ENCODE measurements at regions not wholly inside any gene's neighbourhood (a gene's known extent, or its start where the extent isn't known, plus 50 kb on each side); places are given as distances from the start of the nearest gene placed in this dataset.
A peak's percentile ranks its signal among the peaks of the same experiment; 100 is the strongest.

DNA sequence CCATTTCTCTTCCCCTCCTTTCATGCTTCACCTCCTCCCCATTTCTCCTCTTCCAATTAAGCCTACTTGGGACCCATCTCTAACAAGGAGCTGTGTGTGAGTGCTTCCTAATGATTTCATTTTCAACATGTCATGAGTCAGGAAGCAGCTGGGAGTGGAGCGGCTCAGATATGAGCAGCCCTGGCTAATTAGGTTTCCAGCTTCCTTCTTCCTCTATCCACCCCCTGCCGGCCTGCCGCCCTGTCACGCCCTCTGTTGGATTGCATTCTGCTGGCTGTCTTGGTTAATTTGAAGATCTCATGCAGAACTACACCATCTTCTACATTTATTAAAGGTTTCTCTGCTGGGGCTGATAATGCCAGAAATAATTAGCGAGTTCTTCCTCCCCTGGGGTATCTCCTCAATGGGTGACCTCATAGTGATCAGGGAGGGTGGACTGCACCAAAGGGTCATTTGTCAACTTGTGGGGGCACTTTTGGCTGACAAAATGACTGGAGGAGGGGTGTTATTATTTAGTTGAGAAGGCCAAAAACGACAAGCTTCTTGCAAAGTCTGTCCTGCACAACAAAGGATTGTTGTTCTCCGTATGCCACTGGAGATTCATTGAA is 300.9 kb upstream of the SRRM4 start:
- Histone ChIP-seq H3K4me1 (ENCODE audit: control insufficient read depth in 3 of 3, insufficient read depth in 2 of 3, low read depth in 1 of 3, low read length in 2 of 3) (peaks cover 0 to 3% (median 0%) of the 10 kb centered on the region in 3 donors), H3K27me3 (ENCODE audit: control insufficient read depth in 3 of 3, insufficient read depth in 3 of 3, low read length in 3 of 3) (no peaks in the 10 kb centered on the region), H3K27ac (ENCODE audit: low read depth in 1 of 3, low read length in 2 of 3) (no peak overlapping the region), H3K4me3 (ENCODE audit: low read depth in 1 of 3, low read length in 3 of 3) (no peak overlapping the region), H3K36me3 (ENCODE audit: control insufficient read depth in 3 of 3, insufficient read depth in 2 of 3, low read depth in 1 of 3, low read length in 3 of 3) (no peaks in the 10 kb centered on the region), H3K9me3 (ENCODE audit: control insufficient read depth in 2 of 2, insufficient read depth in 1 of 2, low read depth in 1 of 2, low read length in 1 of 2) (no peaks in the 10 kb centered on the region)
- DNase-seq: peak; percentile 48 to 66
- FAIRE-seq: no peak
- WGBS, 3 donors: 19 to 26% (median 22%) methylated on average over 7 of the region's 7 CpGs

DNA sequence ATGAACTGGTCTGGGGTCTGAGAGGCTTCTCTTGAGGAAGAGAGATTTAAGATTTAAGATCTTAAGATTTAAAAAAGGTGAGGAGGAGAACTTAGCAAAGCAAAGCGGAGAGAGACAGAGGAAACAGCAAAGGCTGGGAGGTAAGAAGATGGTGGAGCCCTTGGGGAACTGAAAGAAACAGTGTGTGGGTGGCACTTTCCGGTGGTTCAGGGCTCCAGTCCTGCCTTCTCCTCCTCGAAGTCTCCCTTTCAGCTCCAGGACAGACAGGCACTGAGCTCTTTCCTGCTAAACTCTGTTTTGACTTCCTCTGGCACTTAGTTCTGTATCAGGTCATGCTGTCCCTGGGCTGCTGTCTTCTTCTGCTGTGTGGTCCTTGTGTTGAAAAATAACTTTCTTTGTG is 298.7 kb upstream of the SRRM4 start:
- H3K27ac ChIP-seq (ENCODE audit: low read depth in 1 of 3, low read length in 2 of 3): no peak overlapping the region
- no peak for DNase-seq
- peaks cover 0 to 9% (median 0%) of the 10 kb centered on the region in 3 donors for H3K4me1 ChIP-seq (ENCODE audit: control insufficient read depth in 3 of 3, insufficient read depth in 2 of 3, low read depth in 1 of 3, low read length in 2 of 3)
- no peaks in the 10 kb centered on the region for H3K36me3 ChIP-seq (ENCODE audit: control insufficient read depth in 3 of 3, insufficient read depth in 2 of 3, low read depth in 1 of 3, low read length in 3 of 3)
- H3K27me3 ChIP-seq (ENCODE audit: control insufficient read depth in 3 of 3, insufficient read depth in 3 of 3, low read length in 3 of 3): no peaks in the 10 kb centered on the region
- FAIRE-seq: no peak
- WGBS, 3 donors: 71 to 81% (median 81%) methylated on average over 3 of the region's 3 CpGs
- no peak overlapping the region for H3K4me3 ChIP-seq (ENCODE audit: low read depth in 1 of 3, low read length in 3 of 3)
- H3K9me3 ChIP-seq (ENCODE audit: control insufficient read depth in 2 of 2, insufficient read depth in 1 of 2, low read depth in 1 of 2, low read length in 1 of 2): no peaks in the 10 kb centered on the region

DNA sequence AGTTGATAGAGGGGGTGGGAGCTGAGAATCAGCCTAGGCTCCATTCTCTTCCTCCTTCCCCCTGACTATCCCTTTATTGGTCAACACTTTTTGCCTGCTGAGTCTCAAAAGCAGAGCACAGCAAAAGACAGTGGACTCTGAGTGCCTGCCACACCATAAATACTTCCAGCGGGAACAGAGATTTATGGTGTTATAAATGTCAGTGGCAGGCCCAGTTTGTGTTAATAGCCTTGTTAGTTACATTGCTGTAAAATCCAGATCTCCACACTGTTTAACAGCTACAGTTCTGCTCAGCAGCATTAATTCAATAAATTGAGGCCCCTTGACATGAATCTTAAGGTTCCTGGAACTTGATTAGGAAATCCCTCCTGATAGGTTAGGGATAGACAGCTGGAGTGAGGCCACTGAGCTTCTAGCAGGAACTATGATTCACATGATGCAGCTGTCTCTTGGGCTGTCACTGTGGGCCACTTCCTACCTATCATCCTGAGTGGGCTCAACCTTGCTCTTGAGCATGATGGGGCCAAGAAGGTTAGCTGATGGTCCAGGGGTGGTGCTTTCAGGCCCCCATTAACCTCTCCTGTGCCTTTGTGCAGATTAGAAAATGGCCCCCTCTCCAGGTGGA is 295.2 kb upstream of the SRRM4 start:
- DNase-seq: peak; percentile 78 to 90

DNA sequence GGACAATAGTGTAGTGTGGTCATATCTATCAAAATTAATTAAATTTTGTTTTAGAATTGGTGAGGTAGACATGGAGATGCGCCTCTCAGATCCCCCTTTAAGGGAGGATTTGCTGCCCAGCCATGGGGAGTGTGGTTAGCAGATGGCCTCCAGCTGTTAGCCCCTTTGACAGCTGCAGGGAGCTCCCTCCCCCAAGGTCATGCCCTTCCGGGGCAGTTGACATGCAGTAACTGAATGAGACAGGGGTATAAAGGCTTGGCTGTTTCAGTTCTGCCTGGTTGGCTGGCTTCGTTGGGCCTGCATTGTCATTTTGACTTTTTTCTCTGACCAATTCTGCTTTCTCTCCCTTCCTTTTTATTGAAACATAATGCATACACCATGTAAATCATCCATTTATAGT is 291.5 kb upstream of the SRRM4 start:
- no peak for FAIRE-seq
- Histone ChIP-seq H3K4me1 (ENCODE audit: control insufficient read depth in 3 of 3, insufficient read depth in 2 of 3, low read depth in 1 of 3, low read length in 2 of 3) (peaks cover 0 to 9% (median 0%) of the 10 kb centered on the region in 3 donors), H3K36me3 (ENCODE audit: control insufficient read depth in 3 of 3, insufficient read depth in 2 of 3, low read depth in 1 of 3, low read length in 3 of 3) (no peaks in the 10 kb centered on the region), H3K9me3 (ENCODE audit: control insufficient read depth in 2 of 2, insufficient read depth in 1 of 2, low read depth in 1 of 2, low read length in 1 of 2) (no peaks in the 10 kb centered on the region), H3K27ac (ENCODE audit: low read depth in 1 of 3, low read length in 2 of 3) (no peak overlapping the region), H3K4me3 (ENCODE audit: low read depth in 1 of 3, low read length in 3 of 3) (no peak overlapping the region), H3K27me3 (ENCODE audit: control insufficient read depth in 3 of 3, insufficient read depth in 3 of 3, low read length in 3 of 3) (no peaks in the 10 kb centered on the region)
- 28 to 63% (median 41%) methylated on average over 3 of the region's 3 CpGs for WGBS, 3 donors
- DNase-seq: no peak

More for the DNA sequence above, 295.2 kb upstream of the SRRM4 start:
- WGBS, 3 donors: 7 to 14% (median 8%) methylated on average over 1 of the region's 1 CpG
- no peak for FAIRE-seq
- peak overlapping the region in 1 of 3 donors; percentile 80 for H3K27ac ChIP-seq (ENCODE audit: low read depth in 1 of 3, low read length in 2 of 3)
- H3K9me3 ChIP-seq (ENCODE audit: control insufficient read depth in 2 of 2, insufficient read depth in 1 of 2, low read depth in 1 of 2, low read length in 1 of 2): no peaks in the 10 kb centered on the region
- no peaks in the 10 kb centered on the region for H3K36me3 ChIP-seq (ENCODE audit: control insufficient read depth in 3 of 3, insufficient read depth in 2 of 3, low read depth in 1 of 3, low read length in 3 of 3)
- H3K4me1 ChIP-seq (ENCODE audit: control insufficient read depth in 3 of 3, insufficient read depth in 2 of 3, low read depth in 1 of 3, low read length in 2 of 3): peaks cover 0 to 9% (median 0%) of the 10 kb centered on the region in 3 donors
- H3K4me3 ChIP-seq (ENCODE audit: low read depth in 1 of 3, low read length in 3 of 3): no peak overlapping the region
- no peaks in the 10 kb centered on the region for H3K27me3 ChIP-seq (ENCODE audit: control insufficient read depth in 3 of 3, insufficient read depth in 3 of 3, low read length in 3 of 3)

DNA sequence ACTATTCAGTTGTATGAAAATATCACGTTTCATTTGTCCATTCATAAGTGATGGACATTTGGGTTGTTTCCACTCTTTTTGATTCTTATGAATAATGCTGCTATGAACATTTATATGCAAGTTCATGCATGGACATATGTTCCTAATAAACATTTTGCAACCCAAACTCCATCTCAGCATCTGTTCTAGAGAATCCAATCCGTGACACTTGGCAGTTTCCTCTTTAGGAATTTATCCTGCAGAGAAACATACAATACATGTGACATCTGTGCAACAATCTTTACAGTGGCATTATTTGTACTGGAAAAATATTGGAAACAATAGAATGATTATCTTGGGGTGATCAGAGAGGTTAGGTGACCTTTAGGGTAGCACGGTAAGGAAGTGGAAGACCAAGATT is 290.8 kb upstream of the SRRM4 start:
- FAIRE-seq (no peak), DNase-seq (no peak)
- H3K9me3 ChIP-seq (ENCODE audit: control insufficient read depth in 2 of 2, insufficient read depth in 1 of 2, low read depth in 1 of 2, low read length in 1 of 2): no peaks in the 10 kb centered on the region
- no peaks in the 10 kb centered on the region for H3K36me3 ChIP-seq (ENCODE audit: control insufficient read depth in 3 of 3, insufficient read depth in 2 of 3, low read depth in 1 of 3, low read length in 3 of 3)
- H3K27me3 ChIP-seq (ENCODE audit: control insufficient read depth in 3 of 3, insufficient read depth in 3 of 3, low read length in 3 of 3): no peaks in the 10 kb centered on the region
- H3K27ac ChIP-seq (ENCODE audit: low read depth in 1 of 3, low read length in 2 of 3): no peak overlapping the region
- H3K4me1 ChIP-seq (ENCODE audit: control insufficient read depth in 3 of 3, insufficient read depth in 2 of 3, low read depth in 1 of 3, low read length in 2 of 3): peaks cover 0 to 6% (median 0%) of the 10 kb centered on the region in 3 donors
- 51 to 71% (median 61%) methylated on average over 3 of the region's 3 CpGs for WGBS, 3 donors
- H3K4me3 ChIP-seq (ENCODE audit: low read depth in 1 of 3, low read length in 3 of 3): no peak overlapping the region

DNA sequence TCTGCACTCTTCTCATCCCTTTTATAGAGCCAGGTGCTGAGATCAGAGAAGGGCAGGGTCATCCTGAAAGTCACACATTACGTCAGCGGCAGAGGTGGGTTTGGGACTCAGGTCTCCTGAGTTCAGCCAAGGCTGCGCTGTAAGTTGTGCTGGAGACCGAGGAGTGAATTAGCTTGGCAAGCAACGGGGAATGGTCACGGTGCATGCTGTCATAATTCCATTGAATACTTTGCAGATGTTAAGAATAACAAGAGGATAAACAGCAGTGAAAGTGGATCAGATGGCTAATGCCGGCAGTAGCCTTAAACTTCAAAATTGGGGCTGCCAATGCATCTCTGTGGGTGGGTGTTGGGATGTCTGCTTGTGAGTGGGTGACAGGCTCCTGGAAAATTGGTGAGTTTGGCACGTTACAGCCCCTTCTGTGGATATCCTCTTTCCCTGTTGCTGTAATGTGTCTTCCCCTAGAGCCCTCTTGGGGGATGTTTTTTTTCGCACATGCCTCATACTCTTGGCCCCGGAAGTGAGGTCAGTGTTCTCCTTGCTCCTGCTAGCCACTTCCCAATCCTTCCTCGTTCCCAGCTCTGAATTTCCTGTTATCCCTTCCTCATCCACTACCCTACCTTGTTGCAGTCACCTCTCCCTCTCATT is 287.1 kb upstream of the SRRM4 start:
- Histone ChIP-seq H3K36me3 (ENCODE audit: control insufficient read depth in 3 of 3, insufficient read depth in 2 of 3, low read depth in 1 of 3, low read length in 3 of 3) (no peaks in the 10 kb centered on the region), H3K4me1 (ENCODE audit: control insufficient read depth in 3 of 3, insufficient read depth in 2 of 3, low read depth in 1 of 3, low read length in 2 of 3) (no peaks in the 10 kb centered on the region), H3K4me3 (ENCODE audit: low read depth in 1 of 3, low read length in 3 of 3) (no peak overlapping the region), H3K27ac (ENCODE audit: low read depth in 1 of 3, low read length in 2 of 3) (no peak overlapping the region), H3K27me3 (ENCODE audit: control insufficient read depth in 3 of 3, insufficient read depth in 3 of 3, low read length in 3 of 3) (no peaks in the 10 kb centered on the region), H3K9me3 (ENCODE audit: control insufficient read depth in 2 of 2, insufficient read depth in 1 of 2, low read depth in 1 of 2, low read length in 1 of 2) (no peaks in the 10 kb centered on the region)
- 69 to 81% (median 79%) methylated on average over 11 of the region's 11 CpGs for WGBS, 3 donors
- DNase-seq (no peak), FAIRE-seq (no peak)

DNA sequence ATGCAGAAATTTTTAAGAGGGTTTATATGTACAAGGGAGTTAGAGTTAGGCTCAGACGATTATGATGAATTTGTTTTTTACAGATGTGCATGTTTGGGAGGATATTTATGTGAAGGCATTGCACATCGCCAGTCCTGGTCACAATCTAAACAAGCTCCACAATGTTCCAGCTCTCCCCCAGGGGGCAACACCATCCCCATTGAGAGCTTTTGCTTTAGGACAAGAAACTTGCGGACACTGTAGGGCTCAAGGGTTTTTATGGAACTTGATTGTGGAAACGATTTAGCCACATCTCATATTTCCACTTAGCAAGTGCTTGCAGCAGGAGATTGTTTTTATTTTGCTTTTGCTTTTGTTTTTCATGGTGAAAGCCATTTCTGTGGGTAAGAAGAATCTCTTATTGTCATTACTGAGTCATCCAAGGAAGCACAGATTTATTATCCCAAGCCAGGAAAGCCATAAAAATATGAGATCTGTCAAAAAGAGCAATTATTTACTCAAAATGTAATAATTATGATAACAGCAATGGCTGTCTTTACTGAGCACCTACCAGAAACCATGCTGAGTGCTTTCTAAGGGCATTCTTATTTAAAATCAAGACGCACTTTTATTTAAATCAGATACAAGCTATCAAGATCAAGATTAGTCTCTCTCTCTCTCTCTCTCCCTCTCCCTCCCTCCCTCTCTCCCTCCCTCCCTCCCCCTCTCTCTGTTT is 276.7 kb upstream of the SRRM4 start:
- Histone ChIP-seq H3K27ac (ENCODE audit: low read depth in 1 of 3, low read length in 2 of 3) (no peak overlapping the region), H3K27me3 (ENCODE audit: control insufficient read depth in 3 of 3, insufficient read depth in 3 of 3, low read length in 3 of 3) (no peaks in the 10 kb centered on the region), H3K4me1 (ENCODE audit: control insufficient read depth in 3 of 3, insufficient read depth in 2 of 3, low read depth in 1 of 3, low read length in 2 of 3) (no peaks in the 10 kb centered on the region), H3K36me3 (ENCODE audit: control insufficient read depth in 3 of 3, insufficient read depth in 2 of 3, low read depth in 1 of 3, low read length in 3 of 3) (no peaks in the 10 kb centered on the region), H3K4me3 (ENCODE audit: low read depth in 1 of 3, low read length in 3 of 3) (no peak overlapping the region), H3K9me3 (ENCODE audit: control insufficient read depth in 2 of 2, insufficient read depth in 1 of 2, low read depth in 1 of 2, low read length in 1 of 2) (peaks cover 0 to 3% of the 10 kb centered on the region in 2 donors)
- no peak for DNase-seq
- FAIRE-seq: no peak
- 47 to 62% (median 54%) methylated on average over 5 of the region's 5 CpGs for WGBS, 3 donors

DNA sequence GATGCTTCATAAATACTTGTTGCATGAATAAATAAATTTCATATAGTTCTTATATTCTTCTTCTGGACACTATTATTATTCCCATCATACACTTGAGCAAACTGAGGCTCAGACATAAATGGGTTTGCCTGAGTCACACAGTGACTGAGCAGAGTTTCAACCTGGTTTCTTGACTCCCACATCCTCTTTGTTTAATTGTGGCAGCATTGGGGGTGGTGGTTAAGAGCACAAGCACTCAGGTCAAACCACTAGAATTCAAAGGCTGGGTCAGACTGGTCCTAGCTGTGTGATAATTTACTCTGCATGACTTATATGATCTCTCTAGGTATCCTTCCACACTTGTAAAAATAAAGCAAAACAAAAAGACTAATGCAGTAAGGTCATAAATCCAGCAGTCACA is 274.9 kb upstream of the SRRM4 start:
- FAIRE-seq: no peak
- no peaks in the 10 kb centered on the region for H3K27me3 ChIP-seq (ENCODE audit: control insufficient read depth in 3 of 3, insufficient read depth in 3 of 3, low read length in 3 of 3)
- no peaks in the 10 kb centered on the region for H3K4me1 ChIP-seq (ENCODE audit: control insufficient read depth in 3 of 3, insufficient read depth in 2 of 3, low read depth in 1 of 3, low read length in 2 of 3)
- no peaks in the 10 kb centered on the region for H3K36me3 ChIP-seq (ENCODE audit: control insufficient read depth in 3 of 3, insufficient read depth in 2 of 3, low read depth in 1 of 3, low read length in 3 of 3)
- no peak for DNase-seq
- H3K9me3 ChIP-seq (ENCODE audit: control insufficient read depth in 2 of 2, insufficient read depth in 1 of 2, low read depth in 1 of 2, low read length in 1 of 2): no peaks in the 10 kb centered on the region
- H3K27ac ChIP-seq (ENCODE audit: low read depth in 1 of 3, low read length in 2 of 3): no peak overlapping the region
- H3K4me3 ChIP-seq (ENCODE audit: low read depth in 1 of 3, low read length in 3 of 3): no peak overlapping the region
